H1 (cell line): ENCODE measurements at regions not wholly inside any gene's neighbourhood (a gene's known extent, or its start where the extent isn't known, plus 50 kb on each side); places are given as distances from the start of the nearest gene placed in this dataset.

Experiments used
- ATF3 ChIP-seq: IDR thresholded peaks from 2 replicates; pipeline ENCODE4 v1.6.1; 2011; ENCODE audit warnings: low read depth, mild to moderate bottlenecking, low read length; ENCODE audit not compliant: insufficient read depth
- CHD7 ChIP-seq: fragments of 300-600 bp; sonication (generic); IDR thresholded peaks from 2 replicates; pipeline ENCODE4 v1.7.1; 2012; ENCODE audit warnings: low read length, moderate library complexity, mild to moderate bottlenecking, inconsistent platforms; ENCODE audit not compliant: insufficient replicate concordance
- CREB1 ChIP-seq: IDR thresholded peaks from 2 replicates; pipeline ENCODE4 v1.6.1; 2012; ENCODE audit warnings: inconsistent platforms
- CTCF ChIP-seq, 3 experiments: IDR thresholded peaks; 1 replicate in 2 of 3; 2 replicates in 1 of 3; pipeline versions ENCODE4 v1.5.1 to v1.6.1; 2011; ENCODE audit warnings: low read length in 3 of 3, mild to moderate bottlenecking in 3 of 3, inconsistent platforms in 2 of 3, low read depth in 1 of 3, moderate library complexity in 1 of 3; ENCODE audit not compliant: insufficient read depth in 1 of 3; ENCODE audit errors: control extremely low read depth in 1 of 3
- PHF8 ChIP-seq: fragments of 200-600 bp; sonication (generic); conservative IDR thresholded peaks from 2 replicates; pipeline ENCODE4 v1.7.1; 2012; ENCODE audit warnings: low read depth, mild to moderate bottlenecking, inconsistent platforms, low read length, moderate library complexity
- POLR2AphosphoS5 ChIP-seq: IDR thresholded peaks from 2 replicates; pipeline ENCODE4 v1.6.1; 2011; ENCODE audit warnings: low read depth, low read length
- POU5F1 ChIP-seq: IDR thresholded peaks from 2 replicates; pipeline ENCODE4 v1.6.1; 2011; ENCODE audit warnings: low read depth, mild to moderate bottlenecking, low read length, moderate library complexity
- RAD21 ChIP-seq, 2 experiments: IDR thresholded peaks in 1 of 2; conservative IDR thresholded peaks in 1 of 2; 2 replicates each; pipeline ENCODE4 v1.6.1; 2011; ENCODE audit warnings: low read depth in 2 of 2, low read length in 2 of 2, improper control_type of control experiment in 1 of 2, inconsistent platforms in 1 of 2, mild to moderate bottlenecking in 1 of 2, moderate library complexity in 1 of 2
- TCF12 ChIP-seq: IDR thresholded peaks from 2 replicates; pipeline ENCODE4 v1.6.1; 2011; ENCODE audit warnings: low read depth, mild to moderate bottlenecking, low read length

- TF ChIP-seq CHD7, result no peak
- TF ChIP-seq TCF12, result no peak
- no peak for TF ChIP-seq CTCF (IDR thresholded peaks at IDR 0.05; ENCODE audit: control extremely low read depth in 1 of 3, insufficient read depth in 1 of 3, low read depth in 1 of 3, low read length in 3 of 3)
- no peak for TF ChIP-seq CREB1
- TF ChIP-seq ATF3, result no peak
- TF ChIP-seq POU5F1, result no peak
- TF ChIP-seq POLR2AphosphoS5, result no peak
- TF ChIP-seq PHF8, result no peak
- no peak for TF ChIP-seq RAD21 (IDR thresholded peaks at IDR 0.05 in 1 of 2, conservative IDR thresholded peaks at IDR 0.05 in 1 of 2; ENCODE audit: low read depth in 2 of 2, low read length in 2 of 2)
Measured at GRCh38 chr1:69376408-69376807, 191.3 kb upstream of the LRRC7 start (continued).
